Ovary (tissue), 7 donors: ENCODE measurements at regions not wholly inside any gene's neighbourhood (a gene's known extent, or its start where the extent isn't known, plus 50 kb on each side); places are given as distances from the start of the nearest gene placed in this dataset.
"Not testable (repeated sequence)": the region's sequence is repeated elsewhere in the genome, so short reads cannot be mapped to it uniquely, and the experiment has no call there.

Source experiments
- DNase-seq, 5 donors: peaks; one replicate each; pipeline ENCODE4 v3.0.0-alpha.2; 2019 to 2020
- H3K27ac ChIP-seq, 2 donors: fragments of 200-600 bp; one replicate each; pipeline versions ENCODE4 v1.5.1 to v1.8.0; 2019 to 2022
- H3K27me3 ChIP-seq: fragments of 200-600 bp; one replicate; pipeline ENCODE4 v1.8.0; 2022
- H3K36me3 ChIP-seq: fragments of 200-600 bp; sonication (generic); one replicate; pipeline ENCODE4 v1.5.1; 2019
- H3K4me1 ChIP-seq: one replicate; pipeline ENCODE4 v1.8.1; 2013; ENCODE audit warnings: mild to moderate bottlenecking, moderate library complexity; ENCODE audit not compliant: insufficient read depth
- H3K4me3 ChIP-seq: fragments of 200-600 bp; sonication (generic); one replicate; pipeline ENCODE4 v1.5.1; 2017
- H3K9me3 ChIP-seq, 2 donors: fragments of 200-600 bp in 1 of 2; sonication (generic) in 1 of 2; one replicate each; pipeline versions ENCODE4 v1.5.1 to v1.8.1; 2013 to 2019; ENCODE audit warnings: mild to moderate bottlenecking in 1 of 2, moderate library complexity in 1 of 2
- EP300 ChIP-seq: sonication (generic); formaldehyde crosslinking; IDR thresholded peaks from one replicate; pipeline ENCODE4 v1.6.1; 2017; ENCODE audit warnings: antibody characterized with exemption
- POLR2A ChIP-seq: fragments of 450-650 bp; IDR thresholded peaks from one replicate; pipeline ENCODE4 v1.6.1; 2017; ENCODE audit warnings: antibody characterized with exemption, mild to moderate bottlenecking, moderate library complexity
- WGBS, 3 donors: extraction: QIAGEN DNeasy Blood & Tissue Kit in 1 of 3; methylation state at CpG; one replicate each; pipeline versions ENCODE4 v1.1.5 to v1.1.7; 2013 to 2017; 5-methylcytosine and 5-hydroxymethylcytosine counted together
- intact Hi-C, 4 donors: fragments of 100-400 bp; cut with DNase I; formaldehyde crosslinking; loops; one replicate each; pipeline versions ENCODE4 v1.11.0 to v1.15.1; 2022 to 2023
- TF ChIP-seq, protein P1 (sequence below), 3 donors: fragments of 450-650 bp in 2 of 3; fragments of 200-600 bp in 1 of 3; IDR thresholded peaks; one replicate each; pipeline versions ENCODE4 v1.5.1 to v1.8.0; 2016 to 2022; ENCODE audit warnings: antibody characterized with exemption in 3 of 3, mild to moderate bottlenecking in 1 of 3
- donor health status: DM: no; HTN: no; CAD: no; lungs with moderate emphysema.
- donor health status: DM: no; HTN: no; CAD: no.
- donor health status: Bipolar disorder and iron deficiency.
- donor health status: DM: no; HTN: no; CAD: no.
- donor health status: DM: yes; HTN: yes; CAD: no.

DNA sequence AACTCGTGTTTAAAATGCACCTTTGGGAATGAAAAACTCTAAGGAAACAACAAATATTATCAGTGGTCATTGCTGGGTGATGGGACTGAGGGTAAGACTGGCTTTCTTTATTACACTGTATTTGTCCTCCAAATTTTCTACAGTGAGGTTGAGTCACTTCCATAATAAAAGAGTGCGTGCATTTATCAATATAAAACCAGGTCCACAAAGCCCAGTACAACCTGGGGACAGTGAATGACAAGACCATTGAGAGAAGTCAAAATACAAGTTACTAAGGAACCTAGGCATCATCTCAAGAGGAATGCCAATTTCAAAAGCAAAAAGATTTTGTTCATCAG lies 76.4 kb downstream of the MAGED4 start:
- Histone ChIP-seq H3K36me3 (no peaks in the 10 kb centered on the region), H3K4me3 (peak overlapping the region; percentile 54), H3K9me3 (no peaks in the 10 kb centered on the region), H3K27me3 (no peaks in the 10 kb centered on the region), H3K27ac (peak overlapping the region in 1 of 2 donors; percentile 89), H3K4me1 (no peaks in the 10 kb centered on the region)
- 1 to 9% (median 2%) methylated on average over 2 of the region's 2 CpGs for WGBS, 3 donors
- no peak for DNase-seq
- intact Hi-C loops: no loop called here
- TF ChIP-seq, protein P1, sequence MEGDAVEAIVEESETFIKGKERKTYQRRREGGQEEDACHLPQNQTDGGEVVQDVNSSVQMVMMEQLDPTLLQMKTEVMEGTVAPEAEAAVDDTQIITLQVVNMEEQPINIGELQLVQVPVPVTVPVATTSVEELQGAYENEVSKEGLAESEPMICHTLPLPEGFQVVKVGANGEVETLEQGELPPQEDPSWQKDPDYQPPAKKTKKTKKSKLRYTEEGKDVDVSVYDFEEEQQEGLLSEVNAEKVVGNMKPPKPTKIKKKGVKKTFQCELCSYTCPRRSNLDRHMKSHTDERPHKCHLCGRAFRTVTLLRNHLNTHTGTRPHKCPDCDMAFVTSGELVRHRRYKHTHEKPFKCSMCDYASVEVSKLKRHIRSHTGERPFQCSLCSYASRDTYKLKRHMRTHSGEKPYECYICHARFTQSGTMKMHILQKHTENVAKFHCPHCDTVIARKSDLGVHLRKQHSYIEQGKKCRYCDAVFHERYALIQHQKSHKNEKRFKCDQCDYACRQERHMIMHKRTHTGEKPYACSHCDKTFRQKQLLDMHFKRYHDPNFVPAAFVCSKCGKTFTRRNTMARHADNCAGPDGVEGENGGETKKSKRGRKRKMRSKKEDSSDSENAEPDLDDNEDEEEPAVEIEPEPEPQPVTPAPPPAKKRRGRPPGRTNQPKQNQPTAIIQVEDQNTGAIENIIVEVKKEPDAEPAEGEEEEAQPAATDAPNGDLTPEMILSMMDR (IDR thresholded peaks at IDR 0.05): no peak
- TF ChIP-seq POLR2A (no peak), EP300 (no peak)

DNA sequence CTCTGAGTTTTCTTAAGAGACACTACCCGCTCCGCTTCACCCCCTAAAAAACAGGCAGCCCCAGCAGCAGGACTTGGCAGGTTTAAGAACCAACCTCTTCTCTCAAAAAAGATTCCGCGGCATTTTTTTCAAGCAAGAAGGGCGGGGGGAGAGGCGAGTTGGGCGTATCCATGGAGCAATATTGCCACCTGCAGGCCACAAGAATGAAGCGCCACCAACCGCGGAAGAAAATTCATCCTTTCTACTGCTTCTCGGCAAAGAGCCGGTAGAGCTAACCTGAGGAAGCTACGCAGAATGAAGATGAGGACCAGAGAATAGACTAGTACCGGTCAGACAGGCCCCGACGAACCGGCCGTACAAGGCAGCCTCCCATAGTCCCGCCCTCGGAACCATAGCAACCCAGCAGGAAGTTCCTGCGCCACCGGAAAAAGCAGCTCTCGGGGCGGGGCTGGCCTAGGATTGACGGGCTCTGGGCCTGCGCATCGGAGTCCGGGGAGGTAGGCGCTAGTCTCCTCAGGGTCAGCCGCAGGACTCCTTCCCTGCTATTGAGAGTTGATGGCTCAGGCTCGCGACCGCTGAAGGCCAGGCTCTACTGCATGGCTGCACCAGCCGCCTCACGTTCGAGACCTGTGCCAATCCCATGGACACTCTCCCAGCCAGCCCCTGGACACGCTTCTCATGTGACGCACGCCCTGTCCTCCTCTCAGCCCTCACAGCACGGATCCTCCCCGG lies 76.9 kb downstream of the MAGED4 start:
- H3K27me3 ChIP-seq: no peaks in the 10 kb centered on the region
- H3K36me3 ChIP-seq: no peaks in the 10 kb centered on the region
- TF ChIP-seq POLR2A: no peak
- TF ChIP-seq, protein P1 (IDR thresholded peaks at IDR 0.05): peak; percentile 97 to 100 (median 99)
- no peaks in the 10 kb centered on the region for H3K9me3 ChIP-seq
- intact Hi-C loops: no loop called here
- DNase-seq: peak; percentile 98 to 99 (median 98)
- no peaks in the 10 kb centered on the region for H3K4me1 ChIP-seq
- peak overlapping the region; percentile 54 for H3K4me3 ChIP-seq
- peak overlapping the region; percentile 86 to 89 for H3K27ac ChIP-seq
- WGBS, 3 donors: 1% methylated on average over 28 to 41 of the region's 41 CpGs

DNA sequence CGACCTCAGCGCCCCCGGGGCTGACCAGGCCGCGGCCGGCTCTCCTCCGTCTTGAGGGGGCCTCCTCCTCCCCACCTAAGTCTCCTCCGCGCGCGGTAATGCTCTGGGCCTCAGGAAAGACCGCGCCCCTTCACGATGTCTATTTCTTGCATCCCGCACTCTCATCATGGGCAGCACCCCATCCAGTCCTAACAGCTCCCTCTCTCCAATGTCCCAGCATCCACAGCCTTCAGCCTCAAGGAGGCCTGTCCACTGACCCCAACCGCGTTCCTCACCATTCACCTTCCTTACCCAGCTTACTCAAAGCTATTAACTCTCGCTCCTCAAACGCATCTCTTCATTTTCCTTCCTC lies 77.5 kb downstream of the MAGED4 start:
- intact Hi-C loops: no loop called here
- WGBS, 3 donors: 12 to 14% (median 12%) methylated on average over 19 of the region's 19 CpGs

DNA sequence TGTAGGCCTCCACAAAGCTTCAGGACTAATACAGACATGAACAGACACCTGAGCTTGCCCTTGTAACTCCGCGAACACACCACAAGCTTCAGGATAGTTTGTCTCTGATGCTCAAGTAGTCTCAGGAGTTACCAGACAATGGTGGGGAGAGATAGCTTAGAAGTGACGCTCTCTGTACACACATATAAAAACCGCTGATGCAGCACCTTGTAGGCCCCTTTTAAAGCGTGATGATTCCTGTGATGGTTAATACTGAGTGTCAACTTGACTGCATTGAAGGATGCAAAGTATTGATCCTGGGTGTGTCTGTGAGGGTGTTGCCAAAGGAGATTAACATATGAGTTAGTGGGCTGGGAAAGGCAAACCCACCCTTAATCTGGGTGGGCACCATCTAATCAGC lies 78.7 kb downstream of the MAGED4 start:
- TF ChIP-seq, protein P1 (IDR thresholded peaks at IDR 0.05): no peak
- TF ChIP-seq EP300: no peak
- no peak for TF ChIP-seq POLR2A
- DNase-seq: no peak
- H3K27ac ChIP-seq: no peak overlapping the region
- WGBS, 3 donors: 88 to 91% (median 90%) methylated on average over 5 of the region's 5 CpGs
- no peaks in the 10 kb centered on the region for H3K36me3 ChIP-seq
- no peak overlapping the region for H3K4me3 ChIP-seq
- no peaks in the 10 kb centered on the region for H3K9me3 ChIP-seq
- no peaks in the 10 kb centered on the region for H3K4me1 ChIP-seq
- H3K27me3 ChIP-seq: no peaks in the 10 kb centered on the region
- intact Hi-C loops: no loop called here

More for the DNA sequence above, 77.5 kb downstream of the MAGED4 start:
- no peaks in the 10 kb centered on the region for H3K9me3 ChIP-seq
- H3K27ac ChIP-seq: peak overlapping the region; percentile 86 to 89
- no peak for TF ChIP-seq POLR2A
- H3K36me3 ChIP-seq: no peaks in the 10 kb centered on the region
- peak overlapping the region; percentile 54 for H3K4me3 ChIP-seq
- no peak for DNase-seq
- no peaks in the 10 kb centered on the region for H3K27me3 ChIP-seq
- no peaks in the 10 kb centered on the region for H3K4me1 ChIP-seq

DNA sequence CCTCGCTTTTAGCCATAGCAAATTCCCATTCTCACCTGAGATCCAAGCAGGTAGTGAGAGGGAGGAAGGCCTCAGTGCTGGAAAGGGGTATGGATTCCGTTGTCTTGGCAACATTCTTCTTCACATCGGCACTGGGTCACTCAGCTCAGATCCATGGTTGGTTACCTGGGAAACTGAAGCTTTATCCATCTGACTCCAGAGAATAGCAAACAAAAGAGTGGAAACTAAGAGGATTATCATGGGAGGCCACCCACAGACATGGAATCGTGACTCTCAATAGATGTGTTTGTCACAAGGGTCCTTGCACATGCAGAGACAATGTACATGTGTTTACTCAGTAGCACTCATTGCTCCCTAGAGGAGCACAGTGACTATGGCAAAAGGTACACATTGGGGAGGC lies 81.0 kb downstream of the MAGED4 start:
- H3K36me3 ChIP-seq: no peaks in the 10 kb centered on the region
- no peaks in the 10 kb centered on the region for H3K4me1 ChIP-seq
- H3K9me3 ChIP-seq: no peaks in the 10 kb centered on the region
- no peak for TF ChIP-seq EP300
- TF ChIP-seq, protein P1 (IDR thresholded peaks at IDR 0.05): no peak
- TF ChIP-seq POLR2A: no peak
- no peak overlapping the region for H3K27ac ChIP-seq
- no peak overlapping the region for H3K4me3 ChIP-seq
- WGBS, 3 donors: 56 to 69% (median 67%) methylated on average over 4 of the region's 4 CpGs
- intact Hi-C loops: no loop called here
- H3K27me3 ChIP-seq: no peaks in the 10 kb centered on the region
- no peak for DNase-seq

DNA sequence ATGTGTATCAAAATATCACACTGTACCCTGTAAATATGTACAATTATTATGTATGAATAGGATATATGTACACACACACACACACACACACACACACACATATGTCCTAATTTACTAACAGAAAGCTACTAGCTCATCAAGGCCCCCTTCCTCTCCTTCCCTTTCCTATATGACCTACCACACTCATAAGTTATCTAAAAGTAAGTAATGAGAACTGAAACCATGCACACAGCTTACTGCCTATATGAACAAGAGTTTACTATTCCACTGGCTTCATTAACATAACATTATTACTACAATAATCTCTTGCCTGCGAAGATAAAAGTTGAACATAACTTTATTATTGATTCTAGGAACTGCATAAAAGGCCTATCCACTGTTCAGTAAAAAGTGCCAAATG lies 83.8 kb downstream of the MAGED4 start:
- 67 to 71% (median 70%) methylated on average over 1 of the region's 1 CpG for WGBS, 3 donors
- H3K4me3 ChIP-seq, H3K27ac ChIP-seq, intact Hi-C loops, DNase-seq, H3K9me3 ChIP-seq, H3K4me1 ChIP-seq, H3K27me3 ChIP-seq, H3K36me3 ChIP-seq: not testable (repeated sequence)
